ENCODE measurements at regions not wholly inside any gene's neighbourhood (a gene's known extent, or its start where the extent isn't known, plus 50 kb on each side); places are given as distances from the start of the nearest gene placed in this dataset.

- TF ChIP-seq CTBP2 (IDR thresholded peaks at IDR 0.05; ENCODE audit: borderline replicate concordance, insufficient read depth, insufficient read length, low read length) (no peak), CTCF (IDR thresholded peaks at IDR 0.05; ENCODE audit: control extremely low read depth in 1 of 3, insufficient read depth in 1 of 3, low read depth in 1 of 3, low read length in 3 of 3) (no peak), CREB1 (IDR thresholded peaks at IDR 0.05) (no peak), EP300 (IDR thresholded peaks at IDR 0.05; ENCODE audit: borderline replicate concordance in 1 of 2, low read depth in 2 of 2, low read length in 2 of 2) (no peak), SIX5 (IDR thresholded peaks at IDR 0.05; ENCODE audit: low read depth, low read length) (no peak), SIN3A (conservative IDR thresholded peaks at IDR 0.05 in 1 of 2, IDR thresholded peaks at IDR 0.05 in 1 of 2; ENCODE audit: low read depth in 1 of 2, low read length in 2 of 2) (no peak), CBX8 (IDR thresholded peaks at IDR 0.05; ENCODE audit: borderline replicate concordance, low read depth, low read length) (no peak), RFX5 (IDR thresholded peaks at IDR 0.05; ENCODE audit: borderline replicate concordance, low read depth, low read length) (no peak), JUND (IDR thresholded peaks at IDR 0.05; ENCODE audit: low read length) (no peak)
These were observed 58.1 kb upstream of the TPM4 start for GRCh38 chr19:16018106-16018755.

Data from H1 (cell line).